ENCODE measurements at regions not wholly inside any gene's neighbourhood (a gene's known extent, or its start where the extent isn't known, plus 50 kb on each side); places are given as distances from the start of the nearest gene placed in this dataset.

- Histone ChIP-seq H3K9ac (ENCODE audit: insufficient read depth, low read length, poor library complexity, severe bottlenecking) (no peak overlapping the region), H2AFZ (ENCODE audit: insufficient read depth, low read depth, low read length, poor library complexity, severe bottlenecking) (no peak overlapping the region), H3K4me1 (ENCODE audit: control insufficient read depth in 1 of 2, insufficient read depth in 2 of 2, low read length in 2 of 2) (no peaks in the 10 kb centered on the region), H3K79me2 (ENCODE audit: insufficient read depth, low read length) (no peaks in the 10 kb centered on the region), H3K4me2 (replicated peaks; ENCODE audit: extremely low read depth, low read length, poor library complexity, severe bottlenecking) (no peak overlapping the region), H3K36me3 (replicated peaks in 1 of 2; ENCODE audit: control insufficient read depth in 1 of 2, insufficient read depth in 2 of 2, low read length in 2 of 2) (no peaks in the 10 kb centered on the region), H3K9me3 (replicated peaks in 1 of 2; ENCODE audit: control insufficient read depth in 1 of 2, insufficient read depth in 1 of 2, low read length in 2 of 2) (peaks cover 3 to 5% of the 10 kb centered on the region in 2 donors), H3K27ac (ENCODE audit: low read depth in 1 of 2, low read length in 2 of 2) (no peak overlapping the region), H3K4me3 (replicated peaks in 1 of 3; ENCODE audit: low read depth in 2 of 3, low read length in 3 of 3) (no peak overlapping the region), H4K20me1 (ENCODE audit: insufficient read depth, low read length) (no peaks in the 10 kb centered on the region), H3K27me3 (ENCODE audit: control insufficient read depth in 2 of 2, insufficient read depth in 2 of 2, low read length in 2 of 2) (no peaks in the 10 kb centered on the region)
- Mint-ChIP-seq H3K9me3 (peaks cover 0 to 13% (median 4%) of the 10 kb centered on the region in 7 donors), H3K4me1 (no peaks in the 10 kb centered on the region), H3K27ac (no peak overlapping the region), H3K27me3 (ENCODE audit: low read depth in 3 of 3) (no peaks in the 10 kb centered on the region), H3K36me3 (no peaks in the 10 kb centered on the region), H3K4me3 (no peak overlapping the region)
- WGBS (ENCODE audit: insufficient coverage), result 47% methylated on average over 2 of the region's 2 CpGs
- intact Hi-C loops (cut with micrococcal nuclease), result no loop called here
- TF ChIP-seq, protein P1, sequence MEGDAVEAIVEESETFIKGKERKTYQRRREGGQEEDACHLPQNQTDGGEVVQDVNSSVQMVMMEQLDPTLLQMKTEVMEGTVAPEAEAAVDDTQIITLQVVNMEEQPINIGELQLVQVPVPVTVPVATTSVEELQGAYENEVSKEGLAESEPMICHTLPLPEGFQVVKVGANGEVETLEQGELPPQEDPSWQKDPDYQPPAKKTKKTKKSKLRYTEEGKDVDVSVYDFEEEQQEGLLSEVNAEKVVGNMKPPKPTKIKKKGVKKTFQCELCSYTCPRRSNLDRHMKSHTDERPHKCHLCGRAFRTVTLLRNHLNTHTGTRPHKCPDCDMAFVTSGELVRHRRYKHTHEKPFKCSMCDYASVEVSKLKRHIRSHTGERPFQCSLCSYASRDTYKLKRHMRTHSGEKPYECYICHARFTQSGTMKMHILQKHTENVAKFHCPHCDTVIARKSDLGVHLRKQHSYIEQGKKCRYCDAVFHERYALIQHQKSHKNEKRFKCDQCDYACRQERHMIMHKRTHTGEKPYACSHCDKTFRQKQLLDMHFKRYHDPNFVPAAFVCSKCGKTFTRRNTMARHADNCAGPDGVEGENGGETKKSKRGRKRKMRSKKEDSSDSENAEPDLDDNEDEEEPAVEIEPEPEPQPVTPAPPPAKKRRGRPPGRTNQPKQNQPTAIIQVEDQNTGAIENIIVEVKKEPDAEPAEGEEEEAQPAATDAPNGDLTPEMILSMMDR (IDR thresholded peaks at IDR 0.05), result no peak
- no peak for DNase-seq
Measured at GRCh38 chr13:74465271-74465670, 331.1 kb upstream of the KLF12 start.

DNA sequence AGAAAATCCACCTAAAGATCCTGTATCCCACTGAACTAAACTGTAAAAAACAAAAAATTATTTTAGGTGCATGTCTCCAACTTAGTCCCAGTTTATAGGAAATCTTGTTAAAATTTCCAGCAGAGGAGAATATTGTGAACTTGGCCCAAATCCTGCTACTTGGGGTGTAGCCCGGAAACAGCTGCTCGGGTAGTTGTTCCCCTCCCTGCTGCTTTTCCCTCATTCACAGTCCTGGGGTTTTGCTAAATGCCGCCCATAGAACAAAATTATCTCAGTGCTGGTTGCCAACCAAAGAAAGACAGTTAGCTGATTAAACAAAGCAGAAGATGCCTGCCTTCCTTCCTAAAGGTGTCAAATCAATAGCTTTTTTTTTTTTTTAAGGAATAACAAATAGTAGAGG lies 330.5 kb upstream of the KLF12 start:
- no peaks in the 10 kb centered on the region for H3K36me3 Mint-ChIP-seq
- Histone ChIP-seq H2AFZ (ENCODE audit: insufficient read depth, low read depth, low read length, poor library complexity, severe bottlenecking) (no peak overlapping the region), H4K20me1 (ENCODE audit: insufficient read depth, low read length) (no peaks in the 10 kb centered on the region), H3K4me3 (replicated peaks in 1 of 3; ENCODE audit: low read depth in 2 of 3, low read length in 3 of 3) (no peak overlapping the region), H3K36me3 (replicated peaks in 1 of 2; ENCODE audit: control insufficient read depth in 1 of 2, insufficient read depth in 2 of 2, low read length in 2 of 2) (no peaks in the 10 kb centered on the region), H3K4me2 (replicated peaks; ENCODE audit: extremely low read depth, low read length, poor library complexity, severe bottlenecking) (no peak overlapping the region), H3K79me2 (ENCODE audit: insufficient read depth, low read length) (no peaks in the 10 kb centered on the region), H3K9me3 (replicated peaks in 1 of 2; ENCODE audit: control insufficient read depth in 1 of 2, insufficient read depth in 1 of 2, low read length in 2 of 2) (peaks cover 4 to 5% of the 10 kb centered on the region in 2 donors), H3K9ac (ENCODE audit: insufficient read depth, low read length, poor library complexity, severe bottlenecking) (no peak overlapping the region), H3K27me3 (ENCODE audit: control insufficient read depth in 2 of 2, insufficient read depth in 2 of 2, low read length in 2 of 2) (no peaks in the 10 kb centered on the region), H3K27ac (ENCODE audit: low read depth in 1 of 2, low read length in 2 of 2) (no peak overlapping the region), H3K4me1 (ENCODE audit: control insufficient read depth in 1 of 2, insufficient read depth in 2 of 2, low read length in 2 of 2) (no peaks in the 10 kb centered on the region)
- DNase-seq, result no peak
- H3K4me1 Mint-ChIP-seq, result no peaks in the 10 kb centered on the region
- H3K4me3 Mint-ChIP-seq, result no peak overlapping the region
- H3K27ac Mint-ChIP-seq, result no peak overlapping the region
- peaks cover 0 to 13% (median 4%) of the 10 kb centered on the region in 7 donors for H3K9me3 Mint-ChIP-seq
- 80% methylated on average over 2 of the region's 3 CpGs for WGBS (ENCODE audit: insufficient coverage)
- TF ChIP-seq, protein P1 (IDR thresholded peaks at IDR 0.05), result no peak
- H3K27me3 Mint-ChIP-seq (ENCODE audit: low read depth in 3 of 3), result no peaks in the 10 kb centered on the region
- intact Hi-C loops (cut with micrococcal nuclease), result no loop called here

All from CD14-positive monocyte (primary cell).